Muscle layer of colon (tissue), 2 donors: ENCODE measurements at regions not wholly inside any gene's neighbourhood (a gene's known extent, or its start where the extent isn't known, plus 50 kb on each side); places are given as distances from the start of the nearest gene placed in this dataset.

Source experiments
- H3K27ac ChIP-seq: one replicate; pipeline ENCODE4 v1.7.0; 2013; ENCODE audit warnings: low read depth, mild to moderate bottlenecking, low read length, moderate library complexity
- H3K27me3 ChIP-seq, 2 donors: one replicate each; pipeline ENCODE4 v1.7.0; 2013; ENCODE audit warnings: low read length in 2 of 2, mild to moderate bottlenecking in 2 of 2; ENCODE audit not compliant: insufficient read depth in 2 of 2, control insufficient read depth in 1 of 2
- H3K36me3 ChIP-seq: one replicate; pipeline ENCODE4 v1.7.0; 2013; ENCODE audit warnings: mild to moderate bottlenecking, low read length; ENCODE audit not compliant: insufficient read depth
- H3K4me1 ChIP-seq: one replicate; pipeline ENCODE4 v1.7.0; 2013; ENCODE audit warnings: mild to moderate bottlenecking, low read length; ENCODE audit not compliant: insufficient read depth
- H3K4me3 ChIP-seq, 2 donors: one replicate each; pipeline ENCODE4 v1.7.0; 2013; ENCODE audit warnings: low read length in 2 of 2, low read depth in 1 of 2, mild to moderate bottlenecking in 1 of 2, moderate library complexity in 1 of 2
- H3K9ac ChIP-seq: one replicate; pipeline ENCODE4 v1.7.0; 2013; ENCODE audit warnings: low read length
- H3K9me3 ChIP-seq: one replicate; pipeline ENCODE4 v1.7.0; 2013; ENCODE audit warnings: mild to moderate bottlenecking, low read length
- donor health status: abdominal sarcoma.
- donor health status: Adenocarcinoma of cecum.

DNA sequence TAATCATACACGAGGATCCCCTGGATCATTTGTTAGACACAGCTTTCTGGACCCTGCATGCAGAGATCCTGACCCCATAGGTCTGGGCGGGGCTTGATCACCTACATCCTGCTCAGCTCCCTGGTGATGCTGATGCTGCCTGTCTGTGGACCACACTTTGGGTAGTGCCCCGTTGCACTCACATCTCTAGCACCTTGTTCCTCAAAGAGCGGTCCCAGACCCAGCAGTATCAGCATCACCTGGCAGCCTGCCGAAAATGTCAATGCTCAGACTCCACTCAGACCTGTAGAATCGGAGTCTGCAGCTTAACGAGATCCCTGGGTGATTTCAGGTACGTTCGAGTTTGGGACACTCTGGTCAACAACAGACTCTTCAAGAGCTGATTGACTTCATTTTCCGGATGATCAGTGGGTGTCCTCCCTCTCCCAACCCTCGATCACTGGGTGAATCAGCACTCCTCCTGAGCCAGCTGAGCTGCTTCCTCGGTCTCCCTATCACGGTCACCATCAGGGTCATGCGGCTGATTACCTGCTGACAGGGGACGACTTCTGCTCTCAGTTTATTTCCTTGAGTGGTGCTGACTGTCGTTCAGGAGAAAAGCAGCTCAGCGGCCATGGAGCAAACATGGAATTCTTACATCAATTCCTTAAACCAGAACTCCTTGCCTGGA is 150.6 kb upstream of the RAB12 start:
- no peaks in the 10 kb centered on the region for H3K36me3 ChIP-seq
- H3K9me3 ChIP-seq = no peaks in the 10 kb centered on the region
- no peak overlapping the region for H3K27ac ChIP-seq
- H3K9ac ChIP-seq = no peak overlapping the region
- no peaks in the 10 kb centered on the region for H3K27me3 ChIP-seq
- no peak overlapping the region for H3K4me3 ChIP-seq
- no peaks in the 10 kb centered on the region for H3K4me1 ChIP-seq

DNA sequence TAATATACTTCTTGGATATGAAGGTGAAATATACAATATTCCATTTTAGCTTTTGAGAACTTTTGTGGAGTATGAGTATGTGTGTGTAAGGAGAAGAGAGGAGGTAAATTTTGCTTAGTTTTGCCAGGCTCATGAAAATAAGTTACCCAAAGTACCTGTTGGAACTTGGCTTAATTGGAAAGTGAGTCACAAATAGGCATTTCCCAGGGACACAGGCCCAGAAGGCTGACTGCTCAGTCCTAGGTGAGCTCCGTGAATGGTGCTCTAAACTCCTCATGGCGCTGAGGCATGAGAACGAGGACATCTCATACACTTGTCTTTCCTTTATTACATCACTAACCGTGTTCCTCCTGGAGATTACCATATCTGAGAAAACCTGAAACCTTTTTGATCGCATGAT is 148.5 kb upstream of the RAB12 start:
- no peaks in the 10 kb centered on the region for H3K27me3 ChIP-seq
- no peak overlapping the region for H3K4me3 ChIP-seq
- H3K9me3 ChIP-seq = no peaks in the 10 kb centered on the region
- H3K27ac ChIP-seq = no peak overlapping the region
- H3K9ac ChIP-seq = no peak overlapping the region
- no peaks in the 10 kb centered on the region for H3K36me3 ChIP-seq
- no peaks in the 10 kb centered on the region for H3K4me1 ChIP-seq

DNA sequence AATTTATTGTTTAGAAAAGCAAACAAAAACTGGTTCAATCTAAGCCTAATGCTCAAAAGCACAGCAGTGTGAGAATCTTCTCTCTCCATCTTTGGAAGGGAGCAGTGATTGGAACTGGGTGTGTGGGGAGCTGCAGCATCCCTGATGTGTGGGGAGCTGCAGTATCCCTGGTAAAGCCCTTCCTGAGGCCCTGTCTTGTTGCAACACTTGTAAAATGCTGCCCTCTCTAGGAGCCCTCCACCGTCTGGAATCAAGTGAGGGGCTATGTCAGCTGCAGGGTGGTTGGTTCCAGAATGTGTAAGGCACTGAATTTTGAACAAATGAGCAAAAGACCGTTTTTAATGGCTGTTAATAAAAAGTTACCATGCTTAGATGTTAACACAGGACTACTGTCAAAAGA is 147.7 kb upstream of the RAB12 start:
- Histone ChIP-seq H3K36me3 (no peaks in the 10 kb centered on the region), H3K27ac (no peak overlapping the region), H3K9ac (no peak overlapping the region), H3K9me3 (no peaks in the 10 kb centered on the region), H3K4me3 (no peak overlapping the region), H3K27me3 (no peaks in the 10 kb centered on the region), H3K4me1 (no peaks in the 10 kb centered on the region)

GRCh38 chr18:8462651-8463185 is 146.5 kb upstream of the RAB12 start:
- H3K9me3 ChIP-seq = no peaks in the 10 kb centered on the region
- no peak overlapping the region for H3K9ac ChIP-seq
- no peaks in the 10 kb centered on the region for H3K4me1 ChIP-seq
- H3K4me3 ChIP-seq = no peak overlapping the region
- H3K27me3 ChIP-seq = no peaks in the 10 kb centered on the region
- no peak overlapping the region for H3K27ac ChIP-seq
- no peaks in the 10 kb centered on the region for H3K36me3 ChIP-seq

- H3K9ac ChIP-seq = no peak overlapping the region
- no peaks in the 10 kb centered on the region for H3K4me1 ChIP-seq
- no peak overlapping the region for H3K27ac ChIP-seq
- no peaks in the 10 kb centered on the region for H3K9me3 ChIP-seq
- H3K36me3 ChIP-seq = no peaks in the 10 kb centered on the region
- H3K4me3 ChIP-seq = no peak overlapping the region
- no peaks in the 10 kb centered on the region for H3K27me3 ChIP-seq
Observed at GRCh38 chr18:8463791-8464190, 145.4 kb upstream of the RAB12 start.

- Histone ChIP-seq H3K4me3 (no peak overlapping the region), H3K9ac (no peak overlapping the region), H3K27ac (no peak overlapping the region), H3K36me3 (no peaks in the 10 kb centered on the region), H3K9me3 (no peaks in the 10 kb centered on the region), H3K27me3 (no peaks in the 10 kb centered on the region), H3K4me1 (peaks cover 7% of the 10 kb centered on the region)
Observed at GRCh38 chr18:8468191-8468590, 141.0 kb upstream of the RAB12 start.

- Histone ChIP-seq H3K4me3 (no peak overlapping the region), H3K4me1 (peaks cover 7% of the 10 kb centered on the region), H3K9ac (no peak overlapping the region), H3K9me3 (no peaks in the 10 kb centered on the region), H3K36me3 (no peaks in the 10 kb centered on the region), H3K27ac (no peak overlapping the region), H3K27me3 (no peaks in the 10 kb centered on the region)
Observed at GRCh38 chr18:8468921-8469335, 140.3 kb upstream of the RAB12 start.

DNA sequence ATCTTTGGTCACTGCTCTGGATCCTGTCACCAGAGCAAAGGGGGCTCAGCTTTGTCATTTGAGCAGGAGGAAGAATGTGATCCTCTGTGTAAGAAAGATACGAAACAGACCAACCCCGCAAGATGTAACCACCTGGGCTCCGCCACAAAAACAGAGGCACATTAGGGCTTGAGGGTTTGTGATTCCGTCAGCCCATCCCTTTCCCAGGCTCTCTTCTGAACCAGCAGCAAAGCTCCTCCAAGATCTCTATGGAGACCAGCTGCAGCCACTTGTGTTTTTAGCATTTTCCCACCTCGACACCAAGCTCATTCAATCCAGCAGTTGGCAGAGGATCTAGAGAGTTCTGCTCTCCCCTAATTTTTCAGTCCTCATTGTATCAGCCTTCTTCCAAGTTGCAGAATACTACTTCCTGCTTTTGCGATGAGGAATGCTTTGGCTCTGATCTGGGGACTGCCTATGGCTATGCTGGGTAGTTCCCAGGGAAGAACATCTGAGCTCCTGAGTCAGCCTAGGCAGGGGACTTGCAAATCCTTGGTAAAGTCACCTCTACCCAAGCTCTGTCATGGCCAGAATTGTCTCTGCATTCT is 139.6 kb upstream of the RAB12 start:
- no peaks in the 10 kb centered on the region for H3K27me3 ChIP-seq
- H3K27ac ChIP-seq = no peak overlapping the region
- H3K4me3 ChIP-seq = no peak overlapping the region
- no peaks in the 10 kb centered on the region for H3K36me3 ChIP-seq
- H3K9me3 ChIP-seq = no peaks in the 10 kb centered on the region
- peaks cover 7% of the 10 kb centered on the region for H3K4me1 ChIP-seq
- H3K9ac ChIP-seq = no peak overlapping the region

GRCh38 chr18:8471372-8471771 is 137.9 kb upstream of the RAB12 start:
- peaks cover 7% of the 10 kb centered on the region for H3K4me1 ChIP-seq
- no peak overlapping the region for H3K27ac ChIP-seq
- no peak overlapping the region for H3K4me3 ChIP-seq
- no peaks in the 10 kb centered on the region for H3K36me3 ChIP-seq
- H3K9ac ChIP-seq = no peak overlapping the region
- H3K27me3 ChIP-seq = no peaks in the 10 kb centered on the region
- H3K9me3 ChIP-seq = no peaks in the 10 kb centered on the region

DNA sequence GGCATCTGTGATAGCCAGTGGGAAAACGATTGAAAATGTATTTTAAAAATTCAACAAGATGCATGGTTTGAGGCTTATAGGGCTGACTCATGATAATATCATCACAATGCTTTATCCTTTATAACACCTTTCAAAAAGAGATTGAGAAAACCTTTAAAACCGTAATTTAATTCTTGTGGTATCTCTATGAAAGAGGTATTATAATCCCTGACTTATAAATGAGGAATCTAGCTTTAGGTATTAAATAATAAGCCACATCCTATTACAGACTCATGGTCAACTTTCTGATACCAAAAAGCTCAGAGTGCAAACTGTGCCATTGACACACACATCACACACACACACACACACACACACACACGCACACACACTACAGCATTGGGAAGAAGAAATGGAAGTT is 134.6 kb upstream of the RAB12 start:
- no peaks in the 10 kb centered on the region for H3K36me3 ChIP-seq
- H3K27me3 ChIP-seq = no peaks in the 10 kb centered on the region
- H3K4me3 ChIP-seq = no peak overlapping the region
- no peaks in the 10 kb centered on the region for H3K4me1 ChIP-seq
- H3K9ac ChIP-seq = no peak overlapping the region
- H3K27ac ChIP-seq = no peak overlapping the region
- H3K9me3 ChIP-seq = no peaks in the 10 kb centered on the region

DNA sequence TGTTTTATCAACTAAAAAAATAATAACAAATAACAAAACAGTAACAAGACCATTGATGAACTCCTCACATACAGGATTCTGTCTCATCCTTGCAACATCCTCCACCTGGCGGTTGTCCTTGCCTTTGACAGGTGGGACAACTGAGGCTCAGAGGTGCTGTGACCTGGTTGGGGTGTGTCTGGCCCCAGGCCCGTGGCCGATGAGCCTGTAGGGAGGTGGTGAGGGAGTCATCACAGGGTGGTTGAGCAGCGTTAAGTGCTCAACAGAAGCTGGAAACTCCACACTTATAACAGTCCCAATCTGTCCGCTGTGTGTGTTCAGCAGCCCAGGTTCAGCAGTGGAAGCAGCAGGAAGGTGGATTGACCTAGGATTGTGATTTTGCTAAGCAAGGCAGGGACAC is 131.6 kb upstream of the RAB12 start:
- H3K27me3 ChIP-seq = no peaks in the 10 kb centered on the region
- no peak overlapping the region for H3K9ac ChIP-seq
- H3K4me3 ChIP-seq = no peak overlapping the region
- H3K36me3 ChIP-seq = no peaks in the 10 kb centered on the region
- no peaks in the 10 kb centered on the region for H3K4me1 ChIP-seq
- H3K27ac ChIP-seq = no peak overlapping the region
- H3K9me3 ChIP-seq = no peaks in the 10 kb centered on the region
